B cell (primary cell): ENCODE measurements at regions not wholly inside any gene's neighbourhood (a gene's known extent, or its start where the extent isn't known, plus 50 kb on each side); places are given as distances from the start of the nearest gene placed in this dataset.

Experiments used
- ATAC-seq: fragments of 200-7000 bp; cut with Tn5 transposase; one replicate; pipeline ENCODE4 v1.10.0; 2021; ENCODE audit warnings: low read depth, mild to moderate bottlenecking, moderate number of reproducible peaks, moderate library complexity
- CTCF ChIA-PET: fragments of 350-600 bp; sonication (Branson Sonifier 250); formaldehyde crosslinking; loops from one replicate; lab custom pipeline; 2021; ENCODE audit warnings: antibody characterized with exemption, inconsistent platforms; lab: Charles Lee
- POLR2A ChIA-PET: fragments of 350-600 bp; sonication (Branson Sonifier 250); formaldehyde crosslinking; loops from one replicate; lab custom pipeline; 2021; ENCODE audit warnings: antibody characterized with exemption; lab: Charles Lee
- DNase-seq: peaks from one replicate; pipeline ENCODE4 v3.0.0; 2013
- H2AFZ ChIP-seq: 2 replicates; pipeline ENCODE4 v1.6.1; 2012; ENCODE audit warnings: mild to moderate bottlenecking, low read depth, low read length; ENCODE audit not compliant: insufficient read depth, poor library complexity, severe bottlenecking
- H3K27ac ChIP-seq, 2 donors: 1 replicate in 1 of 2; 2 replicates in 1 of 2; pipeline ENCODE4 v1.5.1; 2012 to 2013; ENCODE audit warnings: low read length in 2 of 2, mild to moderate bottlenecking in 2 of 2, moderate library complexity in 1 of 2
- H3K27me3 ChIP-seq, 4 experiments: fragments of 200-600 bp in 1 of 4; sonication (generic) in 1 of 4; replicated peaks in 1 of 4; 1 replicate in 2 of 4; 2 replicates in 2 of 4; pipeline versions ENCODE4 v1.6.1 to v1.7.0; 2013 to 2016; ENCODE audit warnings: low read length in 3 of 4, mild to moderate bottlenecking in 2 of 4, mixed read lengths in 1 of 4, moderate library complexity in 1 of 4; ENCODE audit not compliant: insufficient read depth in 4 of 4, control insufficient read depth in 3 of 4; ENCODE audit errors: control extremely low read depth in 1 of 4
- H3K36me3 ChIP-seq, 2 experiments: replicated peaks in 1 of 2; 1 replicate in 1 of 2; 2 replicates in 1 of 2; pipeline versions ENCODE4 v1.6.1 to v1.7.1; 2013; ENCODE audit warnings: low read length in 1 of 2; ENCODE audit not compliant: insufficient read depth in 2 of 2, control insufficient read depth in 1 of 2; ENCODE audit errors: control extremely low read depth in 1 of 2, extremely low read depth in 1 of 2
- H3K4me1 ChIP-seq, 2 donors: fragments of 200-600 bp in 1 of 2; sonication (generic) in 1 of 2; 1 replicate in 1 of 2; 2 replicates in 1 of 2; pipeline versions ENCODE4 v1.5.1 to v1.6.1; 2013 to 2017; ENCODE audit warnings: low read length in 2 of 2; ENCODE audit not compliant: control insufficient read depth in 2 of 2, insufficient read depth in 2 of 2
- H3K4me2 ChIP-seq: replicated peaks from 2 replicates; pipeline ENCODE3; 2012; ENCODE audit warnings: mild to moderate bottlenecking, low read depth, low read length; ENCODE audit not compliant: poor library complexity, severe bottlenecking
- H3K4me3 ChIP-seq, 5 experiments: fragments of 200-600 bp in 1 of 5; sonication (generic) in 1 of 5; 1 replicate in 3 of 5; 2 replicates in 2 of 5; pipeline versions ENCODE4 v1.5.1 to v1.7.0; 2011 to 2016; ENCODE audit warnings: low read length in 4 of 5, mild to moderate bottlenecking in 4 of 5, low read depth in 2 of 5, control low read depth in 1 of 5, moderate library complexity in 1 of 5; ENCODE audit not compliant: insufficient read depth in 1 of 5; ENCODE audit errors: control extremely low read depth in 1 of 5, extremely low read depth in 1 of 5
- H3K79me2 ChIP-seq: fragments of 200-600 bp; sonication (generic); one replicate; pipeline ENCODE4 v1.6.0; 2016; ENCODE audit warnings: low read length; ENCODE audit not compliant: control insufficient read depth, insufficient read depth
- H3K9ac ChIP-seq: fragments of 200-600 bp; sonication (generic); 2 replicates; pipeline ENCODE4 v1.6.1; 2017; ENCODE audit warnings: mild to moderate bottlenecking, low read length, moderate library complexity
- H3K9me3 ChIP-seq, 3 donors: one replicate each; pipeline versions ENCODE4 v1.6.1 to v1.7.1; 2013; ENCODE audit warnings: low read length in 2 of 3; ENCODE audit not compliant: control insufficient read depth in 2 of 3, insufficient read depth in 1 of 3; ENCODE audit errors: control extremely low read depth in 1 of 3
- H4K20me1 ChIP-seq: 2 replicates; pipeline ENCODE4 v1.6.0; 2012; ENCODE audit warnings: mild to moderate bottlenecking, low read length; ENCODE audit not compliant: insufficient read depth, control insufficient read depth, poor library complexity, severe bottlenecking
- H3K27ac Mint-ChIP-seq: one replicate; pipeline ENCODE4 v1.8.0; 2021; ENCODE audit warnings: mixed read lengths
- H3K27me3 Mint-ChIP-seq: one replicate; pipeline ENCODE4 v1.8.0; 2021; ENCODE audit warnings: mixed read lengths
- H3K4me1 Mint-ChIP-seq: one replicate; pipeline ENCODE4 v1.8.0; 2021; ENCODE audit warnings: mixed read lengths
- H3K4me3 Mint-ChIP-seq: one replicate; pipeline ENCODE4 v1.8.0; 2021; ENCODE audit warnings: mixed read lengths
- H3K9me3 Mint-ChIP-seq: one replicate; pipeline ENCODE4 v1.8.0; 2022; ENCODE audit warnings: mixed read lengths; ENCODE audit not compliant: insufficient read depth
- CTCF ChIP-seq: fragments of 200-600 bp; IDR thresholded peaks from one replicate; pipeline ENCODE4 v1.8.0; 2022; ENCODE audit warnings: antibody characterized with exemption, mild to moderate bottlenecking
- EZH2 ChIP-seq: IDR thresholded peaks from 2 replicates; pipeline ENCODE4 v1.6.1; 2012; ENCODE audit warnings: borderline replicate concordance, low read depth, mild to moderate bottlenecking, moderate library complexity, low read length; ENCODE audit not compliant: insufficient read depth, poor library complexity, severe bottlenecking
- WGBS: methylation state at CpG from one replicate; pipeline ENCODE4 v1.1.5; 2013; ENCODE audit warnings: missing lambda C conversion rate; ENCODE audit not compliant: insufficient coverage; 5-methylcytosine and 5-hydroxymethylcytosine counted together
- intact Hi-C: fragments of 100-400 bp; cut with micrococcal nuclease; formaldehyde crosslinking; loops from one replicate; pipeline ENCODE4 v1.10.0; 2022

GRCh38 chr3:105174017-105174615 is 192.6 kb upstream of the ALCAM start:
- ChIA-PET POLR2A (no interaction called here), CTCF (no interaction called here)
- Histone ChIP-seq H3K4me2 (no peak overlapping the region), H3K4me3 (no peak overlapping the region), H3K36me3 (no peaks in the 10 kb centered on the region), H2AFZ (no peak overlapping the region), H3K27me3 (no peaks in the 10 kb centered on the region), H3K27ac (no peak overlapping the region), H3K79me2 (no peaks in the 10 kb centered on the region), H4K20me1 (no peaks in the 10 kb centered on the region), H3K9ac (no peak overlapping the region), H3K4me1 (no peaks in the 10 kb centered on the region), H3K9me3 (no peaks in the 10 kb centered on the region)
- no peak for TF ChIP-seq EZH2
- TF ChIP-seq CTCF = no peak
- no peak for ATAC-seq
- no peaks in the 10 kb centered on the region for H3K4me1 Mint-ChIP-seq
- intact Hi-C loops = no loop called here
- peaks cover 5% of the 10 kb centered on the region for H3K27me3 Mint-ChIP-seq
- no peak for DNase-seq
- H3K9me3 Mint-ChIP-seq = no peaks in the 10 kb centered on the region
- H3K27ac Mint-ChIP-seq = no peak overlapping the region
- H3K4me3 Mint-ChIP-seq = no peak overlapping the region
- WGBS = no CpG with 5 or more reads among the region's 4 CpGs

- Histone ChIP-seq H3K4me2 (no peak overlapping the region), H2AFZ (no peak overlapping the region), H3K4me1 (no peaks in the 10 kb centered on the region), H3K9ac (no peak overlapping the region), H3K4me3 (no peak overlapping the region), H3K79me2 (no peaks in the 10 kb centered on the region), H3K36me3 (no peaks in the 10 kb centered on the region), H3K27me3 (no peaks in the 10 kb centered on the region), H3K27ac (no peak overlapping the region), H4K20me1 (no peaks in the 10 kb centered on the region), H3K9me3 (no peaks in the 10 kb centered on the region)
- TF ChIP-seq CTCF = no peak
- TF ChIP-seq EZH2 = no peak
- ATAC-seq (no peak), DNase-seq (no peak)
- no CpG with 5 or more reads among the region's 2 CpGs for WGBS
- Mint-ChIP-seq H3K4me1 (no peaks in the 10 kb centered on the region), H3K9me3 (peaks cover 2% of the 10 kb centered on the region), H3K27me3 (peaks cover 9% of the 10 kb centered on the region), H3K4me3 (no peak overlapping the region), H3K27ac (no peak overlapping the region)
- intact Hi-C loops = no loop called here
- CTCF ChIA-PET = no interaction called here
- POLR2A ChIA-PET = no interaction called here
Observed at GRCh38 chr3:105177576-105177975, 189.1 kb upstream of the ALCAM start.
